Ammon's horn (tissue), 1 donor: ENCODE measurements at regions not wholly inside any gene's neighbourhood (a gene's known extent, or its start where the extent isn't known, plus 50 kb on each side); places are given as distances from the start of the nearest gene placed in this dataset.

Source experiments
- DNase-seq: peaks from one replicate; pipeline ENCODE4 v3.0.0-alpha.2; 2016; ENCODE audit warnings: low spot score

DNA sequence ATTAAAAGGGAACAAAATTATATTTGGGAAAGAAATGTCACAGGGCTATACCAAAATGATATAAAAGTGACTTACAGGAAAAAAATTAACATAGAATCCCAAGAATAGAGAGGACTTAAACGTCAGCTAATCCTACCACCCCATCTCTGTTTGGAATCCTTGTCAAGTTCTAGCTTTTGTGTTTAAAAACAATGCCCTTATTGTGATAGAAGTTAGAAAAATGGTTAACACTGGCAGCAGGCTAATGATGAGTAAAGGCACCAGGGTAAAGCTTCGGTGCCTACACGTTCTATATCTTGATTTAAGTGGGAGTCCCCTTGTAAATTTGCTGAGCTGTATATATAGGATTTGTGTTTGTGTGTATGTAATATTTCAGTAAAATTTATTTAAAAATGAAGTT, 453.3 kb upstream of the TENM4 start:
- no peak for DNase-seq

DNA sequence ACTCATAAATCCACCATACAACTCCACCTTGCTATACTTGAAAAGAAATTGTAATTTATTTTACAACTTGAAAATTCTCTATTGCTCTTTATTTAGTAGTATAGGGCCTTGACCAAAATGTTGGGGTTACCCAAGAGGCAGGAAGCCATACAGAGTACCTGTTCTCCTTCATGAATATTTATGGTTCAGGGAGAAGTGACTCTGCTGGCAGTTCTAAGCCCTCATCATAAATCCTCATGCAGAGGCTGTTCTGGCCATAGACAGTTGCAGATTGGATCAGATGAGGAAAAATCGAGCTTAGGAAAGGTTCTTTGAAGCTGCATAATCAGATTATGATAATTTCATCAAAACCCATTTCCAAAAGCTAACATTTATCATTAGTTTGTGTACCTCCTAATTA, 449.4 kb upstream of the TENM4 start:
- no peak for DNase-seq

DNA sequence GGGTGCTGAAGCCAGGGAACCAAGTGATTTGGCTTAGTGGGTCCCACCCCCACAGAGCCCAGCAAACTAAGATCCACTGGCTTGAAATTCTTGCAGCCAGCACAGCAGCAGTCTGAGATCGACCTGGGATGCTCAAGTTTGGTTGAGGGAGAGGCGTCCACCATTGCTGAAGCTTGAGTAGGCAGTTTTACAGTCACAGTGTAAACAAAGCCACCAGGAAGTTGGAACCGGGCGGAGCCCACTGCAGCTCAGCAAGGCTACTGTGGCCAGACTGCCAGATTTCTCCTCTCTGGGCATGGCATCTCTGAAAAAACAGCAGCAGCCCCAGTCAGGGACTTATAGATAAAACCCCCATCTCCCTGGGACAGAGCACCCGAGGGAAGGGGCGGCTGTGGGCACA, 424.1 kb upstream of the TENM4 start:
- no peak for DNase-seq

DNA sequence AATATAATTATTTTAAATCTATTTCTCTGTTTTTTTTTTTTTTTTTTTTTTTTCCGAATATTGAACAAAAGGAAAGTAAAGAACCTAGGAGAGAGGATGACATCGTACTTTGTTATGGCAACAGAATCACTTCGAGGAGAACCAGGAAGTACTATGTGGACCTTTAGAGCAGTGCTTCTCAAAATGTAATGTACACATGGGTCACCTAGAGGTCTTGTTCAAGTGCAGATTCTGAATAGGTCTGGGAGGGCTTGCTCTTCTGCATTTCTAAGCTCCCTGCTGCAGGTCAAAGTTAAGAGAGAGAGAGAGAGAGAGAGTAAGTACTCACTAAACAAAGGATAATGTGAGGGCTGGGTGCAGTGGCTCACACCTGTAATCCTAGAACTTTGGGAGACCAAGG, 419.5 kb upstream of the TENM4 start:
- DNase-seq = no peak

DNA sequence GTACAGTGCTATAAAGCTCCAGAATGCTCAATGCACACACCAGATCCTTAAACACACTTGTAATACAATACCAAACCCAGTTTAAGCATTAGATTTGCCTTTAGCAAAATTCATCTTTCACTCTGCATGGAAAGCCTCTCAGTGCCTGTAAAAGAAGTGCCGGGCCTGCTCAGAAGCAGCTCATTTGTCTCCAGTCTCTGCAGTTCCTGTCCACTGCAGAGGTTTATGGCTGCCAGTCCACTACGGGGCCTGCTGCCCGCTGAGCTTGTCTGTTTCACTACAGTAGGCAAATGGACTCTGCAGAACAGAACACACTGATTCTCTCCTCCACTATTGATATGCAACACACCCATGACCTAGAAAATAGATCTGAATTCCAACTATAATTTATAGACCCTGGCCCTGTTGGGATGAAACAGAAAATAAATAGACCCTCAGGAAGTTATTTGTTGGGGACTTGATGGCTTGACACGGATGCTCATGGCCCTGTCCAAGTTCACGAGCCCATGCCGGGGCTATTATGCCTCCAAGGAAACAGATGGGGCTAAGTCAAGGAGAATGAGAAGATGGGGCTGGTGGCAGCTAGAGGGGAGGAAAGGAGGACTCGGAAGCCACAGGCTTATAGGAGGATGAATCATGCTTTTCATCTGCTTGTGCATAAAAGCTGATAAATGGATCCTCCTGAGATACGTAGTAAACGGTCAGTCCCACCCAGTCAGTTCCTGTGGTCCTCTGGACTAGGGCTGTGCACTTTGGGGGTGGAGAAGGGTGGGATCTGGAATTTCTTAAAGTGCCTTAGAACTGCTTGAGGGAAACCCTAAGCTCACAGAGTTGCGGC, 416.8 kb upstream of the TENM4 start:
- DNase-seq = no peak

DNA sequence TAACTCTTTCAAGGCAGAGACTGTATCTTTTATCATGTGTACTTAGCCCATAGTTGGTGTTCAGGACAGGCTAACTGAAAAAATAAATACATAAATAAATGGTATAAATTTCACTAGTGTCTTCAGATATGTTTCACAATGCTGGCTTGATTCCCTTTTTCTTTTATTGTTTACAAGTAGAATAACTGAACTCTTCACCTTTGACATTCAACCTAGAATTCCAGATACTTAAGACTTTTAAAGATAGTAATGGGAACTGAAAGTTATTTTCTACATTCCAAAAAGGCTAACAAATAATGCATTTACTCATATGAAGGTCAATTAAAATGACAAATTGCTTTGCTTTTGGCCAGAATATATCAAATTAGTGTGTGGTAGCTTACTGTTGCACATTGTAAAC, 411.3 kb upstream of the TENM4 start:
- no peak for DNase-seq

DNA sequence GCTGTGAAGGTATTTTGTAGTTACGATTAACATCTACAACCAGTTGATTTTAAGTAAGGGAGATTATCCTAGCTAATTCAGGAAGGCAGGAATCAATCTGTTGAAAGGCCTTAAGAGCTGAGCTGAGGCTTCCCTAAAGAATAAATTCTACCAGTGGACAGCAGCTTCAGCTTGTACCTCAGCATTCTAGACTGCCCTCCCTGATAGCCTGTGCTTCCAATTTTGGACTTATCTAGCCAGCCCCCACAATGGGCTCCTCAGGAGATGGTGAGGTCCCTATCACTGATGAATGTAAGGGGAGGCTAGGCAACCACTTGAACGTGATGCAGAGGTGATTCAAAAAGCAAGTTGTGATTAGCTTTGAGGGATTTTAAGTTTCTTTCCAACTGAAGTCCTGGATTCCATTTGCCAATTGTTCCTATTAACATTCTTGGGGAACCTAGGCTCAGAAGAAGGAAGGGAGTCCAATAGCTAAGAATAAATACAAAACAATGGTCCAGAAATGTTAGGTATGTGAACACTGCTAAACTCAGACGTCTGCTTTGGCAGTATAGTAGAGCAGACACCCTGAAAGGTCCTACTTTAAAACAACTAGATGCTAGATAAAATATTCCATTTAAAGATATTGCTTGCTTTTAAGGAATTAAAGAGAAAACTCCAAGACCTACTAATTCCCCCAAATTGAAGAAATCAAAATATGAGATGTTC, 404.3 kb upstream of the TENM4 start:
- DNase-seq = no peak

DNA sequence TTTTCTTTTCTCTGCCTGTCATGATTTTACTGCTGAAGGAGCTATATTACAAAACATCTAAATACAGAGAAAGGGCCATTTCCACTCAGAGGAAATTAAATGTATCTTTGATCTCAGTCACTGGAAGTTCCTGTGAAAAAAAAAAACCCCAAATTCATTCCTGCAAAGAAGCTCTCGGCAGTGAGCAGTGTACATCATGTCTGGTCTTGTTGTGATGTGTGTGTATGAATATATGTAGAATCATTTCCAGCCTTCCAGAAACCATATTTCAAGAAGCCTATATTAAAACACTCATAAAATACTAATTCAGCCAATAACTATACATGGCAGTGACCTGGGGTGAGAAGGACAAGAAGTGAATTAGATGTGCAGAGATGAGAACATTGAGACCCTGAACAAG, 393.2 kb upstream of the TENM4 start:
- DNase-seq = no peak

DNA sequence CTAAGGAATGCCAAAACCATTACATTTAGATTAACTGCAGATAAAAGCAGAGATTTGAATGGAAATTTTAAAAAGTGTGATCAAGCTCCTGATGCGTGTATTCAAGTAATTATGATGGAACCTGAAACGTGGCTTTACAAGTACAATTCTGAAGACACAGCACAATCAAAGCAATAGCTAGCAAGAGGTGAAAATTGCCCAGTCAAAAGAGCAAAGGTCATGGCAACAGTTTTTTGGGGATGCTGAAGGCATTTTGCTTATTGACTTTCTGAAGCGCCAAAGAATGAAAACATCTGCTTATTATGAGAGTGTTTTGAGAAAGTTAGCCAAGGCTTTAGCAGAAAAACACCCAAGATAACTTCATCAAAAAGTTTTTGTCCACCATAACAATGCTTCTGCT, 389.6 kb upstream of the TENM4 start:
- DNase-seq = no peak

DNA sequence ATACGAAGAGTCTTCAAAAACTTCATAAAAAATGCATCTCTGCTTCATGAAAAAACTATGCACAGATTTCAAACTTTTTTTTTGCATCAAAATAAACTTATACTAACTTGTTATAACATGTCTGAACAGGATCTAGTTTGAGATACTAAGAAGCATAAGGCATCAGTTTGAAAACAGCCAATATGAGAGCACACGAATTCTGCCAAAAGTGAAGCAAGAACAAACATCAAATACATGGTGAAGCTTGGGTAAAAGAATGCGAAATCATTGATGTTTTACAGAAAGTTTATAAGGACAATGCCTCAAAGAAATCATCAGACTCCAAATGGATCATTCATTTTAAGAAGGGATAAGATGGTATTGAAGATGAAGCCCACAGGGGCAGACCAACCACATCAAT, 389.1 kb upstream of the TENM4 start:
- DNase-seq = no peak

DNA sequence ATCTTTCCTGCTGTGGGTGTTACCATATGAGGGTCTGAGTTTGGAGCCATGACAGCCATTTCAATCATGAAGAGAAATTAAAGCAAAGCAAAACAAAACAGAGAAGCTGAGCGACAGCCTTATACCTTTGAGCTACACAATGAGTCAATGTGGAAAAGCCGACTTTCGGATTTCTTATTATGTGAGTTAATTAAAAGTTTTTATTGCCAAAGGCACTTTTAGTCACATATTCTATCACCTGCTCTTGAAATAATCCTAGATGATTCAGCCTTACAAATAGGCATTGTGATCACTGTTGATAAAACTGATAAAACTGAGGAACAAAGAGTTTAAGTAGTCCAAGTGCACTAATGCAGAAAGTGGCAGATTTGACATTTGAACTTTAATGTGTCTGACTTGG, 381.9 kb upstream of the TENM4 start:
- DNase-seq = no peak

DNA sequence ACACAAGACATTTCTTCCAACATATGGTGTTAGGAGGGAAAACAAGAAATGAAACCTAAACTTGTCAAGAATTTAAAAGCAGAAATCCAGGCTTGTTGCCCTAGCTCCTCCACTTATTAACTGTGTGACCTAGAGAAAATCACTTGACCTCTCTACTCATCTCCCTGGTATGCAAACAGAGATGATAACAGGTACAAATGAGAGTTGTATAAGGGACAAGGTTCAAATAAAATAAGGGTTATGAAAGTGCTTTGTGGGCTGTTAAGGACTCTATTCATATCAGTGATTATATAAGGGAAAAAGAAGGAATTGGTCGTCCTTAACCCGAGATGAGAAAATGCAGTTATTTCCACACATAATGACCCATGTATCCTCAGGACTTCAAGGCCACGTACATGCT, 372.7 kb upstream of the TENM4 start:
- DNase-seq = no peak

DNA sequence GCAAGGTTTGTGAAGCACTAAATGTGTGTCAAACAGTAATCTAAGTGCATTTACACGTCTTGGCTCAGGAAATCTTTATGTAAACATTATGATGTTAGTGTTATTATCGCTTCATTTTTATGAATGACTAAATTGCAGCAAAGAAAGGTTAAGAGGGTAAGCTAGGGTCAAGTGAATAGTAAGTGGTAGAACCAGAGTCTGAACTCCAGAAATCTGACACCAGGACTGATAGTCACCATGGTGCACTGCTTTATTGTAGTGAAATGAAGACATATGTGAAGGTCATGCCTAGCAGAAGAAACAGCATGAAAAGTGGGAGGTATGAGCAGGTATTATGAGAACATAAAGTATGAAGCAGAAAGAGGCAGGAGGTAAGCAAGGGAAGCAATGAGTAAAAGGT, 368.7 kb upstream of the TENM4 start:
- no peak for DNase-seq

DNA sequence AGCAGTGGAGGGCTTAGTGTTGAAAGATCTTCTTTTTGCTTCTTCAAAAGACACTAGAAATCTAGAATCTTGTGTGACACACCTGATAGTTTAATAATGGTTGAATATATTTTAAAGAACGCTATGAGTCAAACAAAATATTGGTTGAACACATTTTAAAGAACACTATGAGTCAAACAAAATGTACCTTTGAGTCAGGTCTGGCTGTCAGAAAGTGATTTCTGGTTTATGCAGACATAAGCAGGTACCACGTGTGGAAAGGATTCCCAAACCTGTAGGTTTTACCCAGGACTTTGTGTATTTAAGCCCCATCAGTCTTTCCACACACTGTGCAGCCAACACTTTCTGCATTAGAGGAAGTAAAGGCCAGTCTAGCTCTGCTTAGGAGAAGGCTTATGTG, 366.7 kb upstream of the TENM4 start:
- DNase-seq = no peak

DNA sequence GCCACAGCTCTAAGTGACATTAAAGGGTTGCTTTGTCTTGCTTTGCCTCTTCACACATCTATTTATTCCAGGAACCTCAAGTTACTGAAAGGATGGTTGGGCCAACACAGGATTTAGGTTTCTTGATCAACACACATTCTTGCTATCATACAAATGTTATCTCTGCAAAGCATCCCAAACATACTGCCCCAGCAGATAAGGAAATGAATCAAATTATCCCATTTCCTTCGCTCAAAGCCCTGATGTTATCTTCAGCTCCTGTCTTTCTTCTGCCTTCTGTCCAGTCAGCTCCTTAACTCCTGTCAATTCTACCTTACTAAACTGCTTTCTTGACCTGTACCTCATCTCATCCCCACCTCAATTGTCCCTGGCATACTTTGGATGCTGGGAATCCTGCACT, 355.9 kb upstream of the TENM4 start:
- no peak for DNase-seq

DNA sequence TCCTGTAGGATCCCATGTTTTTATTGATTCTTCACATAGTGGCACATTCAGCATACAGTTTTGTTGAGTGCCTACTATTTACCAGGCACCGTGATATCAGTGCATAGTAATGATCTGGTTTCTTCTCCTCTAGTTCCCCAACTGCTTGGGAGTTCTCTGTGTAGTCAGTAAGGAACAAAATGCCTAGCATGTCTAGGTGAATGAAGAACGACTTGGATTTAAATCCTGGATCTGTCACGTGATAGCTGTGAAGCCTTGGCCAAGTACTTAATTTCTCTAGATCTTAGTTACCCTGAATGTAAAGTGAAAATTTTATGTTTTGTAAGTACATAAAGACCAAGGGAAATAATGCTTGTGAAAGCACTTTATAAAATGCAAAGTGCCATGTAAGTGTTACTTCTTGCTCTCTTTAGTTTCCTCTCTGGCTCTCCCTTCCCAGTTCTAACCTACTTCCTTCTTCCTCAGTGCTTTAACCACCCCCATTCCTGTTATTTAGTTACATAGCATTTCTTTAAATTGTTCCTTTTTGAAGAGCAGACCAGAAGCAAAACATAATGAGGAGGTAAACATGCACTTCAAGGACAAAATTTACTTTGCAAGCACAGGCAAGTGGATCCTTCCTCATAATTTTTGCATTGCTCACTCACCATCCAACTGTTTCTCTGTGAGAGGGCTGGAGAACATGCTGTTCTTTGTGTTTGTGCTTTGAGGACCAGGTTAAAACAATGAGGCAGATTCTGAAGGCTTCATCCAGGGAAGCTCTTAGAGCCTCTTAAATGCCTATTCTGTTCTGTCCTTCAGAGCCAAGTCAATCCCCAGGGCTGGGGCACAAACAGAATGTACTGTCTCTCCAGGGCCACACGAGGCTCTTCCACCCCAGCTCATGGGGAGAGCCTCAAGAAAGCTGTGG, 353.9 kb upstream of the TENM4 start:
- no peak for DNase-seq

DNA sequence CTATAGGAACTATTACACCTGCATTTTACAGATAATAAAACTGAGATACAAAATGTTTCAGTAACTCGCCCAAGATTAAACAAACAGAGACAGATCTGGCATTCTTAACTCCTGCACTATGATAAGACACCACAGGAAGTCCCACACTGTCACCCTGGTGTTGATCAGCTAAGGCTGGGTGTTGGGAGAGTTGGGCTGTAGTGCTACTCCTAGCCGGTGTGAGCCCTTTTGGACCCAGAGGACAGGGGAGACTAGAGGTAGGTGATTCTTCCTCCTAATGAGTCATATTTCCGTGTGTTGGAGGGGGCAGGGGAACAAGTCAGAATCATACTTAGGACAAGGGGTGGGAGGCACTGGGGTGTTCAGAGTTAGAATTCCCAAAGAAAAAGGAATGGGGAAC, 353.2 kb upstream of the TENM4 start:
- DNase-seq = no peak

DNA sequence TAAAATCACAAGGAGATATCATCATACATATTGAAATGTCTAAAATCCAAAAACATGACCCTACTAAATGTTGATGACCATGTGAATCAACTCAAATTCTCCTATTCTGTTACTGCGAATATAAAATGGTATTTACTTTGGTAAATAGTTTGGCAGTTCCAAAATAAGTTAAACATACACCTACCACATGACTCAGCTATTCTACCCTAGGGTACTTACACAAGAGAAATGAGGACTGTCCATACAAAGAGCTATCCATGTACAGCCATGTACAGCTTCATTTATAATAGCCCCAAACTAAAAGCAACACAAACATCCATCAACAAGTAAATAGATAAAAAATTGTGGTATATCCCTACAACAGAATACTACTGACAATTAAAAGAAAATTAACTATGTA, 346.1 kb upstream of the TENM4 start:
- DNase-seq = no peak

DNA sequence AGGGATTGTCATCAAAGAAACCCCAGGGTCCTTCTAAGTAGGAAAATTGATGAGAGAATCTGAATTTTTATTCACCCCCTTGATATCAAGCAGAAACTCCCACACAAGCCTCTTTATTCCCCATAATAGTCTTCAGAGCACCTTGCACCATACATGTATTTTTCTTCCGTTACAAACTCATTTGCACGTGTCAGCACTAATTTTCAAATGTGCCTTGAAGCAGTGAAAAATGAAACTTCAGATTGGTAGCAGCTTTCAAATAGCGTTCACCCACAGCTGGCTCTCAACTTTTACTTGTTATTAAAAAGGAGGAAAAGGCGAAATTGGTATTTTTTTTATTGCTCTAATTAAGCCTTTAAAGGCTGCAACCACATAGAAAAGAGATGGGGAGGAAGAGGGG, 343.0 kb upstream of the TENM4 start:
- DNase-seq = no peak

DNA sequence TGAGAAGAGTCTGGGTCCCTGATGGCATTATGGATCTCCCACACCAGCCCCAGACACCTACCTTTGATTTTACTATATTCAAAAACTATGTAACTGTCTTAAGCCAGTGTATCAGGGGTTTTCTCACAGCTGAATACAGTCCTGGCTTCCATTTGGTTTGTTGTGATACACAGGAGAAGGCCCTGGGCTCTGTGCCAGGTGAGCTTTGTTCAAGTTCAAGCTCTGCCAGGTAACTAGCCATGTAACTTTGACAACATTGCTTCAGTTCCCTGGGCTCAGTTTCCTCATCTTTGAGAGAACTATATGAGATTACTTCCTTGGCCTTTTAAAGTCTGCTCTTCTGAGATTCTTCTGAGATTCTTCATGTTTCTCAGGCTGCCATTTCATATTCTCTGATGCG, 327.5 kb upstream of the TENM4 start:
- no peak for DNase-seq

DNA sequence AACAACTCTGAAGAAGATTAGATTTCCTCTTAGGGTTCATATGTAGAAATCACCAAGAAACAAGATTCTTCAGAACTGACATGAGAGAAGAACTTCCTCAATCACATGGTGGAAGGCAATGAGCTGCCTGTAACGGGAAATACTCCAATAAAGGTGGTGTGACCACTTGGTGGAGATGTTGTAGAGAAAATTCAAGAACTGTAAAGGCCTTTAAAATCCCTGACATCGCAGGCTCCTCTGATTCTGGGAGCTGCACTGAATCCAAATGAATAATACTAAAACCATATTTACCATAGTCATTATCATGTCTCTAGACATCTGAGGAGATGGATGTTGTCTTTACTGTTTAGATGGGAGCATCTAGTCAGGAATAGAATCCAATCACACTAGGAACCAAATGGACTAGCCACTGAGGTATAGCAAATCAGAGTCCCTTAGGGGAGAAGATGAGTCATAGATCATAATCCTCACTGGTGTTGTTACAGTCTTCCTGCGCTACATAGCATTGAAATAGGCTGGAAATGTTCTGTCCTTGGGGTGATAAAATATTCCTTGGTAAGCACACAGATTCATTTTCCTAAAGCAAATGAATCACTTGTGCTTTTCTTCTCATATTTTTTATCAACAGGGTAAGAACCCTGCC, 321.6 kb upstream of the TENM4 start:
- no peak for DNase-seq

DNA sequence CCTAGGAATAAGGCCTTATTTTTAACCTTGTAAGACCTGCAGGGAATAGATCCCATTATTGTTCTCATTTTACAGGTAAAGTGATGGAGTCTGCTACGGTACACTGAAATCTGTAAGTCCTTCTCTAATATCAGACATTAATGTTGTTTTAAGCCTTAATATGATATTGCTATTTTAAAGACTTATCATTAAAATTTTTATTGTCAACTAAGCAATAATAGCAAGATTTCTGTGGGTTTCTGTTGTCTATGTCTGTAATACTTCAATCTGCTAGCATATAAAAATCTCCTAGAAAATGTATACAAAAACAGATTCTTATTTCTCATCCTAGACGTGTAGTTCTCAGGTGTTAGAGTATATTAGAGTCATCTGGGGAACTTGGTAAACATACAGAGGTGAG, 317.5 kb upstream of the TENM4 start:
- no peak for DNase-seq
